HEK293 (cell line): ENCODE measurements at regions not wholly inside any gene's neighbourhood (a gene's known extent, or its start where the extent isn't known, plus 50 kb on each side); places are given as distances from the start of the nearest gene placed in this dataset.

Experiments
- CTCF ChIA-PET: fragments of 350-600 bp; formaldehyde crosslinking; extraction: SDS; loops from one replicate; lab custom pipeline; 2021; ENCODE audit warnings: antibody characterized with exemption; lab: Yijun Ruan, JAX
- POLR2A ChIA-PET: fragments of 300-600 bp; formaldehyde crosslinking; extraction: SDS; loops from one replicate; lab custom pipeline; 2020; ENCODE audit warnings: antibody characterized with exemption, inconsistent platforms; lab: Yijun Ruan, JAX
- H3K27ac ChIP-seq: fragments of 200-500 bp; sonication (Bioruptor generic); 2 replicates; pipeline ENCODE4 v1.5.1; 2014; ENCODE audit warnings: low read depth, low read length, control low read depth, inconsistent platforms; ENCODE audit errors: extremely low read depth
- H3K36me3 ChIP-seq, 2 experiments: fragments of 200-500 bp in 1 of 2; sonication (Bioruptor generic) in 1 of 2; 1 replicate in 1 of 2; 2 replicates in 1 of 2; pipeline ENCODE4 v1.5.1; 2014 to 2017; ENCODE audit warnings: inconsistent platforms in 2 of 2, low read length in 2 of 2; ENCODE audit not compliant: control insufficient read depth in 2 of 2, insufficient read depth in 1 of 2
- H3K4me1 ChIP-seq: fragments of 200-500 bp; sonication (Bioruptor generic); 2 replicates; pipeline ENCODE4 v1.5.1; 2014; ENCODE audit warnings: mild to moderate bottlenecking, low read length, inconsistent platforms; ENCODE audit not compliant: control insufficient read depth, insufficient read depth
- H3K4me3 ChIP-seq: 2 replicates; pipeline ENCODE4 v1.5.1; 2011; ENCODE audit warnings: low read depth, mild to moderate bottlenecking, control low read depth, low read length, moderate library complexity
- H3K9me3 ChIP-seq: fragments of 200-500 bp; sonication (Bioruptor generic); 2 replicates; pipeline ENCODE4 v1.5.1; 2014; ENCODE audit warnings: low read depth, low read length, inconsistent platforms; ENCODE audit not compliant: control insufficient read depth, insufficient read depth
- KLF17 ChIP-seq: fragments of 450-650 bp; formaldehyde crosslinking; IDR thresholded peaks from 2 replicates; pipeline ENCODE4 v1.5.1; 2016; ENCODE audit warnings: missing biosample characterization, missing genetic modification characterization
- KLF7 ChIP-seq: fragments of 450-650 bp; formaldehyde crosslinking; IDR thresholded peaks from 2 replicates; pipeline ENCODE4 v1.5.1; 2016; ENCODE audit warnings: missing biosample characterization, missing genetic modification characterization, borderline replicate concordance
- OVOL3 ChIP-seq: fragments of 450-650 bp; formaldehyde crosslinking; IDR thresholded peaks from 2 replicates; pipeline ENCODE4 v1.5.1; 2016; ENCODE audit warnings: missing biosample characterization, missing genetic modification characterization
- TRIM28 ChIP-seq: IDR thresholded peaks from 2 replicates; pipeline ENCODE4 v1.6.1; 2011; ENCODE audit warnings: low read length, control low read depth, borderline replicate concordance
- ZBTB21 ChIP-seq: fragments of 450-650 bp; formaldehyde crosslinking; IDR thresholded peaks from 2 replicates; pipeline ENCODE4 v1.5.1; 2017; ENCODE audit warnings: missing biosample characterization, missing genetic modification characterization
- ZFP69B ChIP-seq: fragments of 450-650 bp; formaldehyde crosslinking; IDR thresholded peaks from 2 replicates; pipeline ENCODE4 v1.5.1; 2016; ENCODE audit warnings: missing biosample characterization, missing genetic modification characterization
- ZNF114 ChIP-seq: fragments of 450-650 bp; formaldehyde crosslinking; IDR thresholded peaks from 2 replicates; pipeline ENCODE4 v1.5.0; 2017; ENCODE audit warnings: missing biosample characterization, missing genetic modification characterization
- ZNF140 ChIP-seq: fragments of 450-650 bp; formaldehyde crosslinking; IDR thresholded peaks from 2 replicates; pipeline ENCODE4 v1.5.1; 2016; ENCODE audit warnings: missing biosample characterization, missing genetic modification characterization
- ZNF18 ChIP-seq: fragments of 450-650 bp; formaldehyde crosslinking; IDR thresholded peaks from 2 replicates; pipeline ENCODE4 v1.5.1; 2016; ENCODE audit warnings: missing biosample characterization, missing genetic modification characterization
- ZNF221 ChIP-seq: fragments of 450-650 bp; formaldehyde crosslinking; IDR thresholded peaks from 2 replicates; pipeline ENCODE4 v1.5.1; 2017; ENCODE audit warnings: missing biosample characterization, missing genetic modification characterization, borderline replicate concordance
- ZNF266 ChIP-seq: fragments of 450-650 bp; formaldehyde crosslinking; IDR thresholded peaks from 2 replicates; pipeline ENCODE4 v1.5.1; 2016; ENCODE audit warnings: missing biosample characterization, missing genetic modification characterization, low read depth
- ZNF362 ChIP-seq: fragments of 450-650 bp; formaldehyde crosslinking; IDR thresholded peaks from 2 replicates; pipeline ENCODE4 v1.5.1; 2016; ENCODE audit warnings: missing biosample characterization, missing genetic modification characterization
- ZNF514 ChIP-seq: fragments of 450-650 bp; formaldehyde crosslinking; IDR thresholded peaks from 2 replicates; pipeline ENCODE4 v1.5.1; 2016; ENCODE audit warnings: missing biosample characterization, missing genetic modification characterization
- ZNF629 ChIP-seq: fragments of 450-650 bp; formaldehyde crosslinking; IDR thresholded peaks from 2 replicates; pipeline ENCODE4 v1.5.1; 2017; ENCODE audit warnings: missing biosample characterization, missing genetic modification characterization
- ZNF664 ChIP-seq: fragments of 450-650 bp; formaldehyde crosslinking; IDR thresholded peaks from 2 replicates; pipeline ENCODE4 v1.5.1; 2016; ENCODE audit warnings: missing biosample characterization, missing genetic modification characterization
- ZSCAN5A ChIP-seq: fragments of 450-650 bp; formaldehyde crosslinking; IDR thresholded peaks from 2 replicates; pipeline ENCODE4 v1.5.1; 2016; ENCODE audit warnings: missing biosample characterization, missing genetic modification characterization
- TF ChIP-seq, protein P1 (sequence below): fragments of 450-650 bp; formaldehyde crosslinking; conservative IDR thresholded peaks from 2 replicates; pipeline ENCODE4 v1.5.1; 2016; ENCODE audit warnings: low read depth, missing biosample characterization, missing genetic modification characterization
- TF ChIP-seq, protein P2 (sequence below): fragments of 450-650 bp; formaldehyde crosslinking; IDR thresholded peaks from 2 replicates; pipeline ENCODE4 v1.5.1; 2016; ENCODE audit warnings: missing biosample characterization, missing genetic modification characterization, borderline replicate concordance
- TF ChIP-seq, protein P3 (sequence below): IDR thresholded peaks from 2 replicates; pipeline ENCODE4 v1.6.1; 2011; ENCODE audit warnings: mild to moderate bottlenecking, low read depth, low read length, borderline replicate concordance
- TF ChIP-seq, protein P4 (sequence below): fragments of 450-650 bp; formaldehyde crosslinking; IDR thresholded peaks from 2 replicates; pipeline ENCODE4 v1.5.1; 2016; ENCODE audit warnings: missing biosample characterization, missing genetic modification characterization

- TF ChIP-seq ZNF362 (tag by site-specific recombination), result no peak
- no peak for TF ChIP-seq ZSCAN5A
- no peak for TF ChIP-seq TRIM28
- TF ChIP-seq ZNF664 (tag by site-specific recombination), result no peak
- TF ChIP-seq, protein P1, sequence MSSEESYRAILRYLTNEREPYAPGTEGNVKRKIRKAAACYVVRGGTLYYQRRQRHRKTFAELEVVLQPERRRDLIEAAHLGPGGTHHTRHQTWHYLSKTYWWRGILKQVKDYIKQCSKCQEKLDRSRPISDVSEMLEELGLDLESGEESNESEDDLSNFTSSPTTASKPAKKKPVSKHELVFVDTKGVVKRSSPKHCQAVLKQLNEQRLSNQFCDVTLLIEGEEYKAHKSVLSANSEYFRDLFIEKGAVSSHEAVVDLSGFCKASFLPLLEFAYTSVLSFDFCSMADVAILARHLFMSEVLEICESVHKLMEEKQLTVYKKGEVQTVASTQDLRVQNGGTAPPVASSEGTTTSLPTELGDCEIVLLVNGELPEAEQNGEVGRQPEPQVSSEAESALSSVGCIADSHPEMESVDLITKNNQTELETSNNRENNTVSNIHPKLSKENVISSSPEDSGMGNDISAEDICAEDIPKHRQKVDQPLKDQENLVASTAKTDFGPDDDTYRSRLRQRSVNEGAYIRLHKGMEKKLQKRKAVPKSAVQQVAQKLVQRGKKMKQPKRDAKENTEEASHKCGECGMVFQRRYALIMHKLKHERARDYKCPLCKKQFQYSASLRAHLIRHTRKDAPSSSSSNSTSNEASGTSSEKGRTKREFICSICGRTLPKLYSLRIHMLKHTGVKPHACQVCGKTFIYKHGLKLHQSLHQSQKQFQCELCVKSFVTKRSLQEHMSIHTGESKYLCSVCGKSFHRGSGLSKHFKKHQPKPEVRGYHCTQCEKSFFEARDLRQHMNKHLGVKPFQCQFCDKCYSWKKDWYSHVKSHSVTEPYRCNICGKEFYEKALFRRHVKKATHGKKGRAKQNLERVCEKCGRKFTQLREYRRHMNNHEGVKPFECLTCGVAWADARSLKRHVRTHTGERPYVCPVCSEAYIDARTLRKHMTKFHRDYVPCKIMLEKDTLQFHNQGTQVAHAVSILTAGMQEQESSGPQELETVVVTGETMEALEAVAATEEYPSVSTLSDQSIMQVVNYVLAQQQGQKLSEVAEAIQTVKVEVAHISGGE (tag by site-specific recombination), result no peak
- TF ChIP-seq, protein P2, sequence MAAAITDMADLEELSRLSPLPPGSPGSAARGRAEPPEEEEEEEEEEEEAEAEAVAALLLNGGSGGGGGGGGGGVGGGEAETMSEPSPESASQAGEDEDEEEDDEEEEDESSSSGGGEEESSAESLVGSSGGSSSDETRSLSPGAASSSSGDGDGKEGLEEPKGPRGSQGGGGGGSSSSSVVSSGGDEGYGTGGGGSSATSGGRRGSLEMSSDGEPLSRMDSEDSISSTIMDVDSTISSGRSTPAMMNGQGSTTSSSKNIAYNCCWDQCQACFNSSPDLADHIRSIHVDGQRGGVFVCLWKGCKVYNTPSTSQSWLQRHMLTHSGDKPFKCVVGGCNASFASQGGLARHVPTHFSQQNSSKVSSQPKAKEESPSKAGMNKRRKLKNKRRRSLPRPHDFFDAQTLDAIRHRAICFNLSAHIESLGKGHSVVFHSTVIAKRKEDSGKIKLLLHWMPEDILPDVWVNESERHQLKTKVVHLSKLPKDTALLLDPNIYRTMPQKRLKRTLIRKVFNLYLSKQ, result no peak
- no peak for TF ChIP-seq ZNF266 (tag by site-specific recombination)
- no peak for TF ChIP-seq ZNF140
- no peak for TF ChIP-seq ZNF629 (tag by site-specific recombination)
- no peak for TF ChIP-seq ZFP69B (tag by site-specific recombination)
Measured at GRCh38 chr1:221164029-221164428, 284.8 kb downstream of the HLX start (continued).

DNA sequence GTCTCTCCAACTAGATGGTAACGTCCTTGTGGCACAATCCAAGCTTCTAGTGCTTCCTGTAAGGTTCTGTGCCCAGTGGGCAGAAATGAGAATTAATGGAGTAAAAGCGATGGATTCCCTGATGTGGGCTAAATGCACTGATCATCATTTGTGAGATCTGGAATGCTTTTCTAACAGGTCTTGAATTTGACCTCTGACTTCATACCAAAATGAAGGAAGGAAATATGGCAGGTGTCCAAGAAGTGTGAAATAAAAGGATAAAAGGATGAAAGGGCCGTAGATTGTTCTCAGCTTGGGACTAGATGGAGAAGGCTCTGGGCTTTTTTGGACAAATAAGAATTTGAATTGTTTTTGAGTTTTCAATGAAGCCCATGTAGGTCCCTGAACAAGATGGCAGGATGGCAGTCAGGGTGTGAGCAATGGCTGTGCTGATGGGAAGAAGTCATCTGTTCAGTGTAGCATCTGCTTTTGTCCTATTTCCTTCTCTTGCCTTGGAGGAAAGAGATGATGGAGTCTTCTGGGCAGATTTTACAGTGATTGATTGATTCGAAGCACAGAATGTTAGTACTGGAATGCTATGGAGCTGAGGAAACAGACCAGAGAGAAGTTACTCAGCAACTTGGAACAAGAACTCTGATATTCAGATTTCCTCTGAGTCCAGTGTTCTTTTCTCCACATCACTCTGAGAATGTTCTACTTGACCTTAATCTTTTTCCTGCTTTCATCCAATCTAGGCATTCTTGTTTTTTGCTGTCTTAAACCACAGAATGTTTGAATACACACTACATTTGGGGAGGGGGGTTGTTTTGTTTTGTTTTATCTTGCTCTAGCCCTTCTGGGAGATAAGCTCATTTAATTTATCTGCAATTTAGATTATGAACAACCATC is 286.0 kb downstream of the HLX start:
- POLR2A ChIA-PET, result no interaction called here
- CTCF ChIA-PET, result interaction anchor here (0.9 kb wide), 2 partner anchors 11 to 40 kb away, joined by 3 to 4 read pairs; no protein-coding TSS in a partner anchor
- H3K27ac ChIP-seq, result no peak overlapping the region
- TF ChIP-seq ZNF18 (tag by site-specific recombination), result no peak
- TF ChIP-seq KLF7 (tag by site-specific recombination), result no peak
- no peak for TF ChIP-seq ZNF221
- TF ChIP-seq ZNF114 (tag by site-specific recombination), result no peak
- TF ChIP-seq OVOL3 (tag by site-specific recombination), result no peak
- TF ChIP-seq, protein P3, sequence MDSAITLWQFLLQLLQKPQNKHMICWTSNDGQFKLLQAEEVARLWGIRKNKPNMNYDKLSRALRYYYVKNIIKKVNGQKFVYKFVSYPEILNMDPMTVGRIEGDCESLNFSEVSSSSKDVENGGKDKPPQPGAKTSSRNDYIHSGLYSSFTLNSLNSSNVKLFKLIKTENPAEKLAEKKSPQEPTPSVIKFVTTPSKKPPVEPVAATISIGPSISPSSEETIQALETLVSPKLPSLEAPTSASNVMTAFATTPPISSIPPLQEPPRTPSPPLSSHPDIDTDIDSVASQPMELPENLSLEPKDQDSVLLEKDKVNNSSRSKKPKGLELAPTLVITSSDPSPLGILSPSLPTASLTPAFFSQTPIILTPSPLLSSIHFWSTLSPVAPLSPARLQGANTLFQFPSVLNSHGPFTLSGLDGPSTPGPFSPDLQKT, result no peak
- TF ChIP-seq ZNF514 (tag by site-specific recombination), result no peak
- TF ChIP-seq, protein P4, sequence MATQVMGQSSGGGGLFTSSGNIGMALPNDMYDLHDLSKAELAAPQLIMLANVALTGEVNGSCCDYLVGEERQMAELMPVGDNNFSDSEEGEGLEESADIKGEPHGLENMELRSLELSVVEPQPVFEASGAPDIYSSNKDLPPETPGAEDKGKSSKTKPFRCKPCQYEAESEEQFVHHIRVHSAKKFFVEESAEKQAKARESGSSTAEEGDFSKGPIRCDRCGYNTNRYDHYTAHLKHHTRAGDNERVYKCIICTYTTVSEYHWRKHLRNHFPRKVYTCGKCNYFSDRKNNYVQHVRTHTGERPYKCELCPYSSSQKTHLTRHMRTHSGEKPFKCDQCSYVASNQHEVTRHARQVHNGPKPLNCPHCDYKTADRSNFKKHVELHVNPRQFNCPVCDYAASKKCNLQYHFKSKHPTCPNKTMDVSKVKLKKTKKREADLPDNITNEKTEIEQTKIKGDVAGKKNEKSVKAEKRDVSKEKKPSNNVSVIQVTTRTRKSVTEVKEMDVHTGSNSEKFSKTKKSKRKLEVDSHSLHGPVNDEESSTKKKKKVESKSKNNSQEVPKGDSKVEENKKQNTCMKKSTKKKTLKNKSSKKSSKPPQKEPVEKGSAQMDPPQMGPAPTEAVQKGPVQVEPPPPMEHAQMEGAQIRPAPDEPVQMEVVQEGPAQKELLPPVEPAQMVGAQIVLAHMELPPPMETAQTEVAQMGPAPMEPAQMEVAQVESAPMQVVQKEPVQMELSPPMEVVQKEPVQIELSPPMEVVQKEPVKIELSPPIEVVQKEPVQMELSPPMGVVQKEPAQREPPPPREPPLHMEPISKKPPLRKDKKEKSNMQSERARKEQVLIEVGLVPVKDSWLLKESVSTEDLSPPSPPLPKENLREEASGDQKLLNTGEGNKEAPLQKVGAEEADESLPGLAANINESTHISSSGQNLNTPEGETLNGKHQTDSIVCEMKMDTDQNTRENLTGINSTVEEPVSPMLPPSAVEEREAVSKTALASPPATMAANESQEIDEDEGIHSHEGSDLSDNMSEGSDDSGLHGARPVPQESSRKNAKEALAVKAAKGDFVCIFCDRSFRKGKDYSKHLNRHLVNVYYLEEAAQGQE (tag by site-specific recombination), result no peak
- no peak for TF ChIP-seq KLF17 (tag by site-specific recombination)
- no peak for TF ChIP-seq ZBTB21 (tag by site-specific recombination)

More for the DNA sequence above, 286.0 kb downstream of the HLX start:
- H3K4me1 ChIP-seq, result peaks cover 2% of the 10 kb centered on the region; the same call in 1 of the 2 replicates
- H3K36me3 ChIP-seq, result no peaks in the 10 kb centered on the region
- H3K9me3 ChIP-seq, result no peaks in the 10 kb centered on the region
- H3K4me3 ChIP-seq, result no peak overlapping the region
